ENCODE measurements at regions not wholly inside any gene's neighbourhood (a gene's known extent, or its start where the extent isn't known, plus 50 kb on each side); places are given as distances from the start of the nearest gene placed in this dataset.
"Not testable (repeated sequence)": the region's sequence is repeated elsewhere in the genome, so short reads cannot be mapped to it uniquely, and the experiment has no call there.

GRCh38 chr5:155626592-155626991 lies 613.0 kb downstream of the KIF4B start:
- Mint-ChIP-seq H3K9me3 (no peaks in the 10 kb centered on the region), H3K27me3 (ENCODE audit: low read depth in 3 of 3) (peaks cover 1 to 16% (median 5%) of the 10 kb centered on the region in 3 donors), H3K4me3 (no peak overlapping the region), H3K27ac (no peak overlapping the region), H3K36me3 (no peaks in the 10 kb centered on the region), H3K4me1 (no peaks in the 10 kb centered on the region)
- no peak for DNase-seq

DNA sequence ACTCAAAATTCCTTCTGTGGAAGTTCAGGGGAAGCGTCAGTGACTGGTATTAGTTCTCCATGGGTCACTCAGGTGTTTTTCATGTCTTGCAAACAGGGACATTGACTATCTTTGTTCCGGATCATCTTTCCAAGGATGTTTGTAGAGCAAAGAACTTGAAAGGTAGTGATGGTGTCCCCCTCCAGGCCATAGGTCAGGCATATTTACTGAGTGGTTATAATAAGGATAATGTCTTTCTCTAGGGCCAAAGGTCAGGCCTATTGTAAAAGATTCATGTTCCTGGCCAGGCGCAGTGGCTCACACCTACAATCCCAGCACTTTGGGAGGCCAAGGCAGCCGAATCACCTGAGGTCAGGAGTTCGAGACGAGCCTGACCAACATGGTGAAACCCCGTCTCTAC lies 614.8 kb downstream of the KIF4B start:
- Mint-ChIP-seq H3K27me3 (ENCODE audit: low read depth in 3 of 3) (peaks cover 1 to 16% (median 4%) of the 10 kb centered on the region in 3 donors), H3K9me3 (no peaks in the 10 kb centered on the region), H3K4me3 (no peak overlapping the region), H3K4me1 (no peaks in the 10 kb centered on the region), H3K27ac (no peak overlapping the region), H3K36me3 (no peaks in the 10 kb centered on the region)
- DNase-seq, result no peak

DNA sequence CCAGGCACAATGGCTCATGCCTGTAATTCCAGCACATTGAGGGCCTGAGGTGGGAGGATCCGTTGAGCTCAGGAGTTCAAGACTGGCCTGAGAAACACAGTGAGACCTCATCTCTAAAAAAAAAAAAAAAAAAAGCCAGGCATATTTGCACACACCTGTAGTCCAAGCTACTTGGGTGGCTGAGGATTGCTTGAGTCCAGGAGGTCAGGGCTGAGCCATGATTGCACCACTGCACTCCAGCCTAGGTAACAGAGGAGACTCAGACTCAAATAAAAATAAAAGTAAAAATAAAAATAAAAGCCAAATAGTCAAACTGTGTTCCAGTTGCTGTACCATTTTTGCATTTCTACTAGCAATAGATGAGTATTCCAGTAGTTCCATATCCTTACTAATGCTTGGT lies 616.0 kb downstream of the KIF4B start:
- Mint-ChIP-seq H3K36me3 (no peaks in the 10 kb centered on the region), H3K4me3 (no peak overlapping the region), H3K27ac (no peak overlapping the region), H3K9me3 (no peaks in the 10 kb centered on the region), H3K4me1 (no peaks in the 10 kb centered on the region), H3K27me3 (ENCODE audit: low read depth in 3 of 3) (peaks cover 1 to 17% (median 4%) of the 10 kb centered on the region in 3 donors)
- no peak for DNase-seq

- no peak overlapping the region for H3K27ac Mint-ChIP-seq
- H3K36me3 Mint-ChIP-seq, result no peaks in the 10 kb centered on the region
- peaks cover 0 to 2% (median 0%) of the 10 kb centered on the region in 6 donors for H3K9me3 Mint-ChIP-seq
- H3K27me3 Mint-ChIP-seq (ENCODE audit: low read depth in 3 of 3), result peaks cover 1 to 9% (median 4%) of the 10 kb centered on the region in 3 donors
- no peak overlapping the region for H3K4me3 Mint-ChIP-seq
- no peaks in the 10 kb centered on the region for H3K4me1 Mint-ChIP-seq
- no peak for DNase-seq
Observed at GRCh38 chr5:155631116-155631515, 617.6 kb downstream of the KIF4B start.

DNA sequence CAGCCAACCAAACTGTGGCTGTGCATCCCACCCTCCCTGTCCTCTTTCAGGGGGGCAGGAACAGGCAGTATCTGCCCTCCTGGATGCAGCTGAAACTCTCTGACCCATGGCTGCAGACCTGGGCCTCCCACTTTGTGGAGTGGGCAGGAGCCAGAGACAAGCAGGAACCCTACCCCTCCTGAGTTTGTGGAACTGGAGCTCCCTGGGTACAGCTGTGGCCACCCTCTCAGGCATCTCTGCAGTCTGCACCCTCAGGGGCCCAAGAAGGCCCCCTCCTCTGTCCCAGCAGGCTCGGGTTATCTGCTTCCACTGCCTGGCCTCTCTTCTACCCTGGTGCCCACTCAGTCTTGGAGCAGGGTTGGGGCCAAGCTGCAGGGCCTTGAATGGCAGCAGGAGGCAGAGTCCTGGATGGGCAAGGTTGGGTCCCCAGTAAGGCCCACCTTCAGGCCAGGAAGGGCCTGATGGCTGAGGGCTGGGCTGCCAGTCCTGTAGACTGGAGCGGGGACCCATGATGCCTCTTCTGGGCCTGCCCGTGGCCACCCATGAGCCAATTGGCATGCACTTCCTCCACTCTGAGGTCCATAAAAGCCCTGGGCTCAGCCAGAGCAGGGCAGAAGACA lies 619.9 kb downstream of the KIF4B start:
- H3K36me3 Mint-ChIP-seq, result no peaks in the 10 kb centered on the region
- no peak overlapping the region for H3K4me3 Mint-ChIP-seq
- no peak overlapping the region for H3K27ac Mint-ChIP-seq
- no peaks in the 10 kb centered on the region for H3K4me1 Mint-ChIP-seq
- peaks cover 0 to 2% (median 0%) of the 10 kb centered on the region in 6 donors for H3K9me3 Mint-ChIP-seq
- no peak for DNase-seq
- H3K27me3 Mint-ChIP-seq (ENCODE audit: low read depth in 3 of 3), result peaks cover 1 to 5% (median 4%) of the 10 kb centered on the region in 3 donors

- no peak for DNase-seq
- no peaks in the 10 kb centered on the region for H3K36me3 Mint-ChIP-seq
- no peak overlapping the region for H3K4me3 Mint-ChIP-seq
- no peak overlapping the region for H3K27ac Mint-ChIP-seq
- H3K9me3 Mint-ChIP-seq, result peaks cover 0 to 5% (median 0%) of the 10 kb centered on the region in 6 donors
- peaks cover 3 to 9% (median 3%) of the 10 kb centered on the region in 3 donors for H3K27me3 Mint-ChIP-seq (ENCODE audit: low read depth in 3 of 3)
- no peaks in the 10 kb centered on the region for H3K4me1 Mint-ChIP-seq
Observed at GRCh38 chr5:155649666-155650065, 636.1 kb downstream of the KIF4B start.

DNA sequence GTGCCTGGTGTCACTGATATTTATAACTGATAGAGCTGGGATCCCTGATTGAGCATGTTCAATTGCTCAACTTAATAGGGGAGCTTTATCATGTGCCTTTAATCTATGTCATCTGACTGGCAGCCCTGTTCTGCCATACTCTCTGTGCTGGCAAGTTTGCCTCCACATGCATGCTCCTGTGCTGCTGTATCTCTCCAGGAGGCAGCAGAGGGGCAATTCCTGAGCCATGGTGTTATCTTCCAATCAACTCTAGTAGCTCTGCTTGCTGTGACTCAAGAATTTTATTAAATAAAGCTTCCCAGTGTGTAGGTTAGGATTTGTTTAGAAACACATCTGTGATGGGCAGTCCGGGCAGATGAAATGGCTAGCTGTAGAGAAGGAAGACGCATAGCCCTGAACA lies 642.0 kb downstream of the KIF4B start:
- no peak for DNase-seq
- H3K36me3 Mint-ChIP-seq, result no peaks in the 10 kb centered on the region
- H3K27ac Mint-ChIP-seq, result no peak overlapping the region
- H3K4me3 Mint-ChIP-seq, result no peak overlapping the region
- H3K27me3 Mint-ChIP-seq (ENCODE audit: low read depth in 3 of 3), result peaks cover 0 to 4% (median 0%) of the 10 kb centered on the region in 3 donors
- H3K9me3 Mint-ChIP-seq, result peaks cover 0 to 13% (median 0%) of the 10 kb centered on the region in 6 donors
- no peaks in the 10 kb centered on the region for H3K4me1 Mint-ChIP-seq

DNA sequence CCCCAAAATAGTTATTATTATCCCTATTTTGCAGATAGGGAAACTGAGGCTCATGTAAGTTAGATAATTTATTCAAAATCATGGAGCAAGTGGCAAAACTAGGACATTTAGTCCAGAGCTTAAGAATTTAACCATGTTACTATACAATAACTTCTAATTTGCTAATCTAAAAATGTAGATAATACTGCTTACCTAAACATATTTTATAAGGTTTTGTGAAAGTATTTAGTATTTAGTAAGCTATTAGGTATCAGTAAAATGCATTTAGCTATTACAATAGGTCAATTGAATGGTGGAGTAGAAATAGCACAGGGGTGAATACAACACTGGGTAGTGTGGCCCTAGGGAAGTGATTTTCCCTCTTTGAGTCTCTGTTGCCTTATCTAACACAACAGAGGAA lies 648.3 kb downstream of the KIF4B start:
- no peaks in the 10 kb centered on the region for H3K36me3 Mint-ChIP-seq
- no peak overlapping the region for H3K27ac Mint-ChIP-seq
- DNase-seq, result no peak
- no peaks in the 10 kb centered on the region for H3K4me1 Mint-ChIP-seq
- H3K27me3 Mint-ChIP-seq (ENCODE audit: low read depth in 3 of 3), result peaks cover 0 to 3% (median 1%) of the 10 kb centered on the region in 3 donors
- no peak overlapping the region for H3K4me3 Mint-ChIP-seq
- peaks cover 0 to under 1% (median 0%) of the 10 kb centered on the region in 6 donors for H3K9me3 Mint-ChIP-seq

GRCh38 chr5:155665361-155665760 lies 651.8 kb downstream of the KIF4B start:
- no peak for DNase-seq
- peaks cover 0 to 3% (median 0%) of the 10 kb centered on the region in 6 donors for H3K9me3 Mint-ChIP-seq
- H3K27me3 Mint-ChIP-seq (ENCODE audit: low read depth in 3 of 3), result peaks cover 0 to 4% (median 0%) of the 10 kb centered on the region in 3 donors
- no peak overlapping the region for H3K4me3 Mint-ChIP-seq
- H3K27ac Mint-ChIP-seq, result no peak overlapping the region
- H3K4me1 Mint-ChIP-seq, result no peaks in the 10 kb centered on the region
- no peaks in the 10 kb centered on the region for H3K36me3 Mint-ChIP-seq

- H3K4me1 Mint-ChIP-seq; DNase-seq; H3K27ac Mint-ChIP-seq; H3K9me3 Mint-ChIP-seq; H3K36me3 Mint-ChIP-seq; H3K27me3 Mint-ChIP-seq (ENCODE audit: low read depth in 3 of 3); H3K4me3 Mint-ChIP-seq: not testable (repeated sequence)
Observed at GRCh38 chr5:155672001-155672400, 655.0 kb upstream of the SGCD start.

GRCh38 chr5:155676967-155677366 lies 650.0 kb upstream of the SGCD start:
- no peak overlapping the region for H3K4me3 Mint-ChIP-seq
- H3K4me1 Mint-ChIP-seq, result no peaks in the 10 kb centered on the region
- peaks cover 0 to 3% (median 0%) of the 10 kb centered on the region in 3 donors for H3K36me3 Mint-ChIP-seq
- peaks cover 0 to 9% (median 0%) of the 10 kb centered on the region in 6 donors for H3K9me3 Mint-ChIP-seq
- peaks cover 0 to 14% (median 3%) of the 10 kb centered on the region in 3 donors for H3K27me3 Mint-ChIP-seq (ENCODE audit: low read depth in 3 of 3)
- DNase-seq, result no peak
- H3K27ac Mint-ChIP-seq, result no peak overlapping the region

DNA sequence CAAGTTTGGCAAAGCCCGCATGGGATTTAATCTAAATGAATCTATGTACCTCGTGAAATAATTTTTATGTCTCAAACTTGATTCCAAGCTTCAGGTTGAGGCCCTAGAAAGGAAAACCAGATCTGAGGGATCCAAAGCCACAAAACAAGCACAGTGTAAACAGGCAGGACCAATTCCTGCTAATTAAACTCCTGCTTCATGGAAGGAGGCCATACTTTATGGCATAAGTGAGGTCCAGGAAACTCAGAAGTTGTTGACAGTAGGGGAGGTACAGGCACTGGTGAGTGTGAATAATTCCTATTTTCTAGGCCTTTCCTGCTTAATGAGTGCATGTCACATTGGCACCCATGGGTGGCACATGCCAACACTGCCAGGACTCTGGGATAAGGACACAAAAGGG lies 648.6 kb upstream of the SGCD start:
- no peak for DNase-seq
- Mint-ChIP-seq H3K4me1 (no peaks in the 10 kb centered on the region), H3K27me3 (ENCODE audit: low read depth in 3 of 3) (peaks cover 0 to 18% (median 3%) of the 10 kb centered on the region in 3 donors), H3K4me3 (no peak overlapping the region), H3K27ac (no peak overlapping the region), H3K9me3 (peaks cover 0 to 15% (median 3%) of the 10 kb centered on the region in 6 donors), H3K36me3 (peaks cover 0 to 7% (median 0%) of the 10 kb centered on the region in 3 donors)

DNA sequence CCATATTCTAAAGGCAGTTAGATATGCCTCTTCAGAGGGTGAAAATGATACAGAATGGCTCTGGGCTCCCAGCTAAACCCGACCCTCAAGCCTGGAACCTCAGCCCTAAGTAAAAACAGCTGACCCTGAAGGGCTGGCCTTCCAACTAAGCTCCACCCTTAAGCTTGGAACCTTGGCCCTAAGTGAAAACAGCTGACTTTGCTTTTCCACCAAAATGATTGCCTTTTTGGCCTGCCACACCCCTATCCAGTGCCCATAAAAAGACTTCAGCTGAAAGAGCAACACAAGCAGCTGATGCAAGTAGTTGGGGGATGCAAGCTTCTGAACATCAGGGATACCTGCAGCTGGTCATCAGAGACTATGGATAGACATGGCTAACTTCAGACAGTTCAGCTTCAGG lies 647.4 kb upstream of the SGCD start:
- no peak for DNase-seq
- peaks cover 0 to 18% (median 3%) of the 10 kb centered on the region in 3 donors for H3K27me3 Mint-ChIP-seq (ENCODE audit: low read depth in 3 of 3)
- peaks cover 0 to 7% (median 0%) of the 10 kb centered on the region in 3 donors for H3K36me3 Mint-ChIP-seq
- no peak overlapping the region for H3K4me3 Mint-ChIP-seq
- no peak overlapping the region for H3K27ac Mint-ChIP-seq
- H3K4me1 Mint-ChIP-seq, result no peaks in the 10 kb centered on the region
- H3K9me3 Mint-ChIP-seq, result peaks cover 0 to 19% (median 6%) of the 10 kb centered on the region in 6 donors

- DNase-seq, result no peak
- Mint-ChIP-seq H3K27ac (no peak overlapping the region), H3K36me3 (peaks cover 0 to 7% (median 0%) of the 10 kb centered on the region in 3 donors), H3K9me3 (peaks cover 0 to 13% (median 6%) of the 10 kb centered on the region in 6 donors), H3K27me3 (ENCODE audit: low read depth in 3 of 3) (peaks cover 0 to 14% (median 2%) of the 10 kb centered on the region in 3 donors), H3K4me3 (no peak overlapping the region), H3K4me1 (no peaks in the 10 kb centered on the region)
Observed at GRCh38 chr5:155684417-155684816, 642.5 kb upstream of the SGCD start.

GRCh38 chr5:155686131-155686530 lies 640.8 kb upstream of the SGCD start:
- Mint-ChIP-seq H3K36me3 (peaks cover 0 to 3% (median 0%) of the 10 kb centered on the region in 3 donors), H3K27ac (no peak overlapping the region), H3K27me3 (ENCODE audit: low read depth in 3 of 3) (peaks cover 0 to 11% (median 2%) of the 10 kb centered on the region in 3 donors), H3K4me1 (no peaks in the 10 kb centered on the region), H3K4me3 (no peak overlapping the region), H3K9me3 (peaks cover 0 to 10% (median 6%) of the 10 kb centered on the region in 6 donors)
- DNase-seq, result no peak
